Psoas muscle (tissue), 7 donors: ENCODE measurements at regions not wholly inside any gene's neighbourhood (a gene's known extent, or its start where the extent isn't known, plus 50 kb on each side); places are given as distances from the start of the nearest gene placed in this dataset.

Experiments
- ATAC-seq, 4 donors: fragments of 200-7000 bp; cut with Tn5 transposase; one replicate each; pipeline ENCODE4 v1.9.1; 2020; ENCODE audit warnings: moderate library complexity in 3 of 4, mild to moderate bottlenecking in 2 of 4
- DNase-seq, 2 donors: peaks; one replicate each; pipeline ENCODE4 v3.0.0-alpha.2; 2020
- H3K27ac ChIP-seq: fragments of 200-600 bp; one replicate; pipeline ENCODE4 v1.8.0; 2022
- H3K27me3 ChIP-seq, 3 donors: fragments of 200-600 bp in 1 of 3; one replicate each; pipeline versions ENCODE4 v1.6.1 to v1.8.0; 2013 to 2022; ENCODE audit warnings: low read length in 2 of 3, mild to moderate bottlenecking in 2 of 3, moderate library complexity in 1 of 3; ENCODE audit not compliant: insufficient read depth in 3 of 3
- H3K36me3 ChIP-seq, 2 donors: fragments of 200-600 bp in 1 of 2; one replicate each; pipeline versions ENCODE4 v1.6.1 to v1.8.0; 2013 to 2022; ENCODE audit warnings: low read depth in 1 of 2, mild to moderate bottlenecking in 1 of 2, moderate library complexity in 1 of 2; ENCODE audit not compliant: insufficient read depth in 1 of 2
- H3K4me1 ChIP-seq: fragments of 200-600 bp; one replicate; pipeline ENCODE4 v1.8.0; 2022
- H3K4me3 ChIP-seq: fragments of 200-600 bp; one replicate; pipeline ENCODE4 v1.8.0; 2022; ENCODE audit warnings: mild to moderate bottlenecking
- H3K9me3 ChIP-seq: fragments of 200-600 bp; one replicate; pipeline ENCODE4 v1.8.0; 2022
- CTCF ChIP-seq: fragments of 200-600 bp; IDR thresholded peaks from one replicate; pipeline ENCODE4 v1.8.0; 2022; ENCODE audit warnings: antibody characterized with exemption
- WGBS, 3 donors: extraction: QIAGEN DNeasy Blood & Tissue Kit; methylation state at CpG; one replicate each; pipeline versions ENCODE4 v1.1.6 to v1.1.7; 2013; 5-methylcytosine and 5-hydroxymethylcytosine counted together
- intact Hi-C, 2 donors: fragments of 100-400 bp; cut with DNase I; formaldehyde crosslinking; loops; one replicate each; pipeline versions ENCODE4 v1.11.0 to v1.14.2; 2022
- donor health status: healthy with polysubstance abuse.
- donor health status: DM: no; HTN: no; CAD: no; lungs with moderate emphysema.
- donor health status: Bipolar disorder and iron deficiency.
- donor health status: healthy.
- donor health status: DM: yes; HTN: yes; CAD: no.
- donor health status: DM: no; HTN: no; CAD: no.
- donor health status: DM: yes; HTN: yes; CAD: no.

DNA sequence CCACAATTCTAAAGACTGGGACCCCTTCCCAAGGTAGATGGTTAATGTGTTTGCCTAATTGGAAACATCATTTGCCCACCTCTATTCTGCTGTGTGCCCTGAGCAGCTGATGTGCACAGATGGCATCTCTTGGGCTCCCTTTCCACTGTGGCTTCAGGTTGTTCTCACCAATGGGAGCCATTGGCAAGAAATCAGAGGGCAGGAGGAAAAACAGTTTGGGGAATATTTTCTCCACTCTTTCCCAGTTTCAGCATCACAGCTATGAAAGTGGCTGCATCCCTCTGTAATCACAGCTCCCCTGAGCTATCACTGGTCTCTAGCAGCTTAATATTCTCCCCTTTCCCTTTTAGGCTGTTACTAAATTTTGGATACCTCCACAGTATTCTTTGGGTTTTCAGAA lies 911.6 kb upstream of the SEMA6A start:
- TF ChIP-seq CTCF: no peak
- intact Hi-C loops: no loop called here
- ATAC-seq (no peak), DNase-seq (no peak)
- no peak overlapping the region for H3K27ac ChIP-seq
- H3K36me3 ChIP-seq: no peaks in the 10 kb centered on the region
- no peaks in the 10 kb centered on the region for H3K4me1 ChIP-seq
- H3K9me3 ChIP-seq: no peaks in the 10 kb centered on the region
- no peak overlapping the region for H3K4me3 ChIP-seq
- H3K27me3 ChIP-seq: no peaks in the 10 kb centered on the region

DNA sequence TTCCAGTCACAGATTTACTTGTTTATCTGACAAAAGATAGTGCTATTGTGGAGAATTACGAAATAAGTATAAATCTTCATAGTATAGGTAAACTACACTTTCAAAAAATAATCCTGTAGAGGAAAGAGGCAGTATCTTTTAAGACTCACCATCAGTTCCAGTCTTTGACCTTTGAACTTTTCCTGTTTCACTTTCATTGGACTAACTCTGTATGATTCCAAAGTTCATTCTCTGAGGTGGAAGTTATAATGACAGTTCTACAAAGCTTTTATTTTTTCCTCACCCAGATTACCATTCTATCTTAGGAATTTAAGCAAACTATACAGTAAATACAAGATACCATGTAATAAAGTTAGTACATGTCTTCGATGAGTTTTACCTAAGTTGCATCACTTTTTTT lies 901.3 kb upstream of the SEMA6A start:
- ATAC-seq (no peak), DNase-seq (no peak)
- no peak for TF ChIP-seq CTCF
- Histone ChIP-seq H3K27ac (no peak overlapping the region), H3K27me3 (no peaks in the 10 kb centered on the region), H3K4me3 (no peak overlapping the region), H3K36me3 (no peaks in the 10 kb centered on the region), H3K9me3 (no peaks in the 10 kb centered on the region), H3K4me1 (no peaks in the 10 kb centered on the region)
- WGBS, 3 donors: 92 to 96% (median 93%) methylated on average over 2 of the region's 2 CpGs
- intact Hi-C loops: no loop called here

DNA sequence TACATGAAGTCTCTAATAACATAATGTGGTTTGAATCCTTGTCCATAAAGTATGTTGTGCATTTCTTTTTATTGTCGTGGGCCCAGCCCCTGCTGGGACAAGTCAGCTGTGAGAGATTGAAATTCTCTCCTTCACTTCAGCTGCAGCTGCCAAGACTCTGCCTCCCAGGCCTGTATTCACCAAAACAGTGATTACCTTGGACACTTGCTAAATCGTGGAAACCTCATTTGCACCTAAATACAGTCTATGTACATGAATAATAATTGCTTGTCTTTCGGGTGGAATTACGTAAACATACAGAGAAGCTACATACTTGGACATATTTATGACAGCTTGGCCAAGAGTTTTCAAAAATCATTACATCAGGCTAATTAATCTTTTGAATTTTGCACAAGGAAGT lies 898.5 kb upstream of the SEMA6A start:
- Histone ChIP-seq H3K4me3 (no peak overlapping the region), H3K27me3 (no peaks in the 10 kb centered on the region), H3K27ac (no peak overlapping the region), H3K4me1 (no peaks in the 10 kb centered on the region), H3K9me3 (no peaks in the 10 kb centered on the region), H3K36me3 (no peaks in the 10 kb centered on the region)
- ATAC-seq (no peak), DNase-seq (no peak)
- WGBS, 3 donors: 51% methylated on average over 4 of the region's 4 CpGs
- intact Hi-C loops: no loop called here
- TF ChIP-seq CTCF: no peak

DNA sequence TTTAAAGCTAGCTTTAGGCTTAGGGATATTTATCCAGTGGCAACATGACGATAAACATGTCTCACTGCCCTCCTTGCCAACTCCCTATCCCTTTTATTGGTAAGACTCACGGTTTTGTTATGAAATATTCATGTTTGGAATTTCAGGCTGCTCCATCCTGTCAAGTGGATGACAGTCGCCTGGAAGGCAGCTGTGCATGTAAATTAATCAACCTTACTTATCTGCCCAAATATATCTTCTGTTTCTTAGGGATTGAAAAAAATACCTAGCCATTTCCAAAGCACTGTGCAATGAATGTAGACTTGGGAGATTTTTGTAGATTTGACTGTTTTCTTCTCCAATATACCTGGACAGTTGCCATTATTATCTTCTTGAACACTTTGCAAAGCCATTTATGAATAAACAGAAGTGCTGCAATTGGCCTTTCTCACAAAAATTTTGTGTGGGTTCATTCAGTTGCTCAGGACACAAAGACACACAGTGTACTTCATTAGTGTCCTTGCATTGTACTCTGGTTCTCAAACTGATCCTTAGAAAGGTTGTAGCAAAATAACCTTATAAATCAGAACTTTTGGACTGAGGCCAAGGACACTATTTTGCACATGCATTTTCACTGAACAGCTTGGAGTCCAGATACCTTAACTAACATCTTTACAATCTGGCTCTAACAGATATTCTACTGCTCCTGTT lies 889.4 kb upstream of the SEMA6A start:
- no peak for TF ChIP-seq CTCF
- intact Hi-C loops: no loop called here
- Histone ChIP-seq H3K27me3 (no peaks in the 10 kb centered on the region), H3K36me3 (no peaks in the 10 kb centered on the region), H3K4me3 (no peak overlapping the region), H3K27ac (no peak overlapping the region), H3K4me1 (no peaks in the 10 kb centered on the region), H3K9me3 (no peaks in the 10 kb centered on the region)
- ATAC-seq (no peak), DNase-seq (no peak)
- WGBS, 3 donors: 21 to 28% (median 22%) methylated on average over 3 of the region's 3 CpGs

GRCh38 chr5:117461966-117462365 lies 887.3 kb upstream of the SEMA6A start:
- no peaks in the 10 kb centered on the region for H3K9me3 ChIP-seq
- H3K27ac ChIP-seq: no peak overlapping the region
- H3K36me3 ChIP-seq: no peaks in the 10 kb centered on the region
- ATAC-seq (no peak), DNase-seq (no peak)
- intact Hi-C loops: no loop called here
- WGBS, 3 donors: 58 to 59% (median 58%) methylated on average over 2 of the region's 2 CpGs
- no peaks in the 10 kb centered on the region for H3K4me1 ChIP-seq
- no peak overlapping the region for H3K4me3 ChIP-seq
- TF ChIP-seq CTCF: no peak
- H3K27me3 ChIP-seq: no peaks in the 10 kb centered on the region
